Activated CD8-positive, alpha-beta memory T cell treated with anti-CD3 and anti-CD28 coated beads, Interleukin-2, amount 10 ng/mL, durations not matched to agents 7 days and 5 days (primary cell): ENCODE measurements at regions not wholly inside any gene's neighbourhood (a gene's known extent, or its start where the extent isn't known, plus 50 kb on each side); places are given as distances from the start of the nearest gene placed in this dataset.

Source experiments
- ATAC-seq: fragments of 150-1000 bp; cut with Tn5 transposase; one replicate; pipeline ENCODE4 v1.10.0; 2021; ENCODE audit warnings: moderate library complexity
- CTCF ChIA-PET: fragments of 350-600 bp; sonication (Branson Sonifier 250); formaldehyde crosslinking; loops from one replicate; lab custom pipeline; 2021; ENCODE audit warnings: antibody characterized with exemption; lab: Charles Lee
- DNase-seq: peaks from one replicate; pipeline ENCODE4 v3.0.0-alpha.2; 2020
- H3K27ac Mint-ChIP-seq: one replicate; pipeline ENCODE4 v1.8.0; 2021; ENCODE audit warnings: mild to moderate bottlenecking, mixed read lengths
- H3K27me3 Mint-ChIP-seq: one replicate; pipeline ENCODE4 v1.8.0; 2021; ENCODE audit warnings: mixed read lengths
- H3K36me3 Mint-ChIP-seq: one replicate; pipeline ENCODE4 v1.8.0; 2021; ENCODE audit warnings: mild to moderate bottlenecking, mixed read lengths
- H3K4me1 Mint-ChIP-seq: one replicate; pipeline ENCODE4 v1.8.0; 2021; ENCODE audit warnings: mixed read lengths
- H3K4me3 Mint-ChIP-seq: one replicate; pipeline ENCODE4 v1.8.0; 2021; ENCODE audit warnings: mild to moderate bottlenecking, moderate library complexity, mixed read lengths
- H3K9me3 Mint-ChIP-seq: one replicate; pipeline ENCODE4 v1.8.0; 2022; ENCODE audit warnings: low read depth, mixed read lengths

DNA sequence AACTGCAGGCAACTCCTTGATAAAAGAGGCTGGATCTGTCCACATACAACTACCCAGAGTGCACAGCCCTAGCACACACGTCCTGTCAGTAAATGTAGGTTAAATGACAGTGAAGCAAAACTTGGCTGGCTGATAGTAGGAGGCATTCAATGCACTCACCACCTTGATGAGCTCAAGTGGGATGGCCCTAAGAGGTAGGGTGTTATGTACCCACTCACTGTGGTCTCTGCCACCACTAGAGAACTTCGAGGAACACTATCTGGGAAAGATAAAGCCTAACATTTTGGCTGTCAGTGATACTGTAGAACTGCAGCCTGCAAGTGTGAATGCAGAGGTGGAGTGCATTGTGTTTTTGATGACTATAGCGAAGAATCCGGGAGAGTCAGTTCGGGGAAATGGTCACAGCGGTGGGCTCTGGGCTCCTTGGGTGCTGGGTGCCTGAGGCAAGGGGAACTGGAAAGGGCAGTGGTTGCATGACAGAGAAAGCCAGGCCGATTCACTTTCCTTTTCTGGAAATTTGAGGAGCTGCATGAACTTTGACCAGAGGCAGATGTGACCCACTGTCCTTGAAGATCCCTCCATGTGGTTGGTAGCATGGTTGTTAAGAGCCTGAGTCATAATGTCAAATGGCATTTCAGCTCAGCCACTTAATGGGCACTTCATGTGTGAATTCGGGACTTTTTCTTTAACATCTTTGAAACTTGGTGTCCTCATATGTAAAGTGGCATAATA is 93.1 kb upstream of the ZPBP start:
- ATAC-seq = no peak
- no peak overlapping the region for H3K27ac Mint-ChIP-seq
- CTCF ChIA-PET = no interaction called here

GRCh38 chr7:50185208-50185607 is 92.2 kb upstream of the ZPBP start:
- Mint-ChIP-seq H3K4me3 (no peak overlapping the region), H3K4me1 (peaks cover 5% of the 10 kb centered on the region), H3K27ac (no peak overlapping the region), H3K27me3 (peaks cover 8% of the 10 kb centered on the region), H3K36me3 (peaks cover 1% of the 10 kb centered on the region), H3K9me3 (no peaks in the 10 kb centered on the region)
- ATAC-seq (no peak), DNase-seq (no peak)
- CTCF ChIA-PET = no interaction called here

More for the DNA sequence above, 93.1 kb upstream of the ZPBP start:
- DNase-seq = no peak
- Mint-ChIP-seq H3K4me1 (peaks cover 5% of the 10 kb centered on the region), H3K4me3 (no peak overlapping the region), H3K36me3 (peaks cover 1% of the 10 kb centered on the region), H3K27me3 (peaks cover 11% of the 10 kb centered on the region), H3K9me3 (peaks cover 2% of the 10 kb centered on the region)

DNA sequence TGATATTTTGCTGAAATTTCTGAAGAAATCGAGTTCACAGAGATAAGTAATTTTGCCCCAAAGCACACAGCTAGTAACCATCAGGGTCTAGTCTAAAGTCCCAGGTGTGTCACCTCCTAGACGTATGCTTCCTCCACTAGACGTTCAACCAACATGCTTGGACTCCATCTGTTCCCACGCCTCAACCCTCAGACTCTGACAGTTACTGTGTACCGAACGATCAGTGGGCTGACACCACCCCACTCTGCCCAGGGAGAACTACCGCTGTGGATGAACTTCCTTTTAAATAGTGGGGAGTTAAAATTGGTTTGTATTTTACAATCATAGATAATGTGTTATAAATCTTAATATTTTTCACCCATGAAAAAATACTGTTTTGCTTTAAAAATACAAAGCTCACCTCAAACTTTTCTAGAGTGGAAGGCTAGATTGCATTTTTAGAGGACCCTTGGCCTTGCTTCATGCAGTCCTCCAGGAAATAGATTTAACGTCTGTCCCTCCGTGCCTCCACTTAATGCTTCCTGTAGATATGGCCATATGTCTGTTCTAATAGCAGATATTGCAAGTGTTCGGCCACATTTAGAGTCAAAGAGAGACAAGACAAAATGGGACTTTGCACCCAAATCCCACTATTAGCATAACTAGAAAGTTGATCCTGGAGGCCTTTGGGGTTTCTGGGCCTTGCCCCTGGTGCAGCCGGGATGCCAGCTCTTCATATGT is 91.4 kb upstream of the ZPBP start:
- Mint-ChIP-seq H3K9me3 (no peaks in the 10 kb centered on the region), H3K27me3 (peaks cover 13% of the 10 kb centered on the region), H3K4me3 (no peak overlapping the region), H3K36me3 (no peaks in the 10 kb centered on the region), H3K27ac (no peak overlapping the region), H3K4me1 (peaks cover 5% of the 10 kb centered on the region)
- DNase-seq = no peak
- ATAC-seq = no peak
- CTCF ChIA-PET = no interaction called here

DNA sequence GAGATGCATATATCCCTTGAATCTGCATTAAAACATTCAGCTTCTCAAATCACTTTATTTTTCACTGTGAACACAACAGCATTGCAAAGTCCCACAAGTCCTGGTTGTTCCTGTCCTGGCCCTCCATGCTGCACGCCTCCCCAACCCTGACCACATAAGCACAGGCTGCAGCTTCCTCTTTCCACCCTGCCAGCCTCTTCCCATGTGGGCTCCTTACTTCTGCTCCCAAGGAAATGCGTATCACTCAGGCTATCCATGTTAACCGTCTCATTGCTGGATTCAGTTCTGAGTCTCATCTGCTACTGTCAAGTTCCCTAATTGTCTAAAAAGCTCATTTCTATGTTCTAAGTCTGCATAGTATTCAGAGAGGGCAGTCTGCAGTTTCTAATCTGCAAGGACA is 89.7 kb upstream of the ZPBP start:
- CTCF ChIA-PET = interaction anchor here (1.1 to 1.4 kb wide), 2 partner anchors 9 to 23 kb away, joined by 3 to 4 read pairs; no protein-coding TSS in a partner anchor
- Mint-ChIP-seq H3K4me3 (no peak overlapping the region), H3K27me3 (peaks cover 16% of the 10 kb centered on the region), H3K27ac (no peak overlapping the region), H3K9me3 (no peaks in the 10 kb centered on the region), H3K4me1 (peaks cover 5% of the 10 kb centered on the region), H3K36me3 (no peaks in the 10 kb centered on the region)
- ATAC-seq (no peak), DNase-seq (no peak)

- H3K27ac Mint-ChIP-seq = no peak overlapping the region
- H3K4me3 Mint-ChIP-seq = no peak overlapping the region
- DNase-seq (no peak), ATAC-seq (no peak)
- H3K4me1 Mint-ChIP-seq = peaks cover 5% of the 10 kb centered on the region
- no peaks in the 10 kb centered on the region for H3K36me3 Mint-ChIP-seq
- H3K9me3 Mint-ChIP-seq = no peaks in the 10 kb centered on the region
- H3K27me3 Mint-ChIP-seq = peaks cover 19% of the 10 kb centered on the region
- CTCF ChIA-PET = no interaction called here
Measured at GRCh38 chr7:50181081-50181480, 88.0 kb upstream of the ZPBP start.

- no peaks in the 10 kb centered on the region for H3K9me3 Mint-ChIP-seq
- CTCF ChIA-PET = interaction anchor here (1.2 kb wide), 2 partner anchors 9 to 30 kb away, joined by 3 read pairs; no protein-coding TSS in a partner anchor
- H3K4me3 Mint-ChIP-seq = no peak overlapping the region
- DNase-seq = no peak
- H3K27ac Mint-ChIP-seq = no peak overlapping the region
- no peaks in the 10 kb centered on the region for H3K4me1 Mint-ChIP-seq
- H3K27me3 Mint-ChIP-seq = peaks cover 19% of the 10 kb centered on the region
- ATAC-seq = no peak
- H3K36me3 Mint-ChIP-seq = no peaks in the 10 kb centered on the region
Measured at GRCh38 chr7:50178166-50178565, 85.1 kb upstream of the ZPBP start.

DNA sequence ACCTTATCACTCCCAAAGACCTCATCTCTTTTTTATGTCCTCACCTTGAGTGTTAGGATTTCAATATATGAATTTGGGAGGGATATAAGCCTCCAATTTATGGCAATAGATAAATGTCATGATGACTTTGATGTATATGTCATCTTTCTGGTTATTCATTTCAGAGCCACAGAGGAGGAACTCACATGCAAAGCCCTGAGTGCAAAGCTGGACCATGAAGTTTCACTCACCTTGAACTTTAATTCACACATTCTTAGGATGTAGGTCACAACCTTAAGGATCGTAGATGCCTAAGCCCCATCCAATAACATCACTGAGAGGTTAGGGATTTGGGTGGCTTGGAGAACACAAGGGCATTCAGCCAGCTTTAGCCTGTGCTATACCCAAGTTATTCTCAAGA is 81.9 kb upstream of the ZPBP start:
- peaks cover 19% of the 10 kb centered on the region for H3K27me3 Mint-ChIP-seq
- no peaks in the 10 kb centered on the region for H3K4me1 Mint-ChIP-seq
- CTCF ChIA-PET = interaction anchor here (1.0 to 1.4 kb wide), 2 partner anchors 10 to 13 kb away, joined by 4 read pairs; no protein-coding TSS in a partner anchor
- no peak overlapping the region for H3K27ac Mint-ChIP-seq
- no peaks in the 10 kb centered on the region for H3K36me3 Mint-ChIP-seq
- no peak overlapping the region for H3K4me3 Mint-ChIP-seq
- DNase-seq (no peak), ATAC-seq (no peak)
- H3K9me3 Mint-ChIP-seq = no peaks in the 10 kb centered on the region

DNA sequence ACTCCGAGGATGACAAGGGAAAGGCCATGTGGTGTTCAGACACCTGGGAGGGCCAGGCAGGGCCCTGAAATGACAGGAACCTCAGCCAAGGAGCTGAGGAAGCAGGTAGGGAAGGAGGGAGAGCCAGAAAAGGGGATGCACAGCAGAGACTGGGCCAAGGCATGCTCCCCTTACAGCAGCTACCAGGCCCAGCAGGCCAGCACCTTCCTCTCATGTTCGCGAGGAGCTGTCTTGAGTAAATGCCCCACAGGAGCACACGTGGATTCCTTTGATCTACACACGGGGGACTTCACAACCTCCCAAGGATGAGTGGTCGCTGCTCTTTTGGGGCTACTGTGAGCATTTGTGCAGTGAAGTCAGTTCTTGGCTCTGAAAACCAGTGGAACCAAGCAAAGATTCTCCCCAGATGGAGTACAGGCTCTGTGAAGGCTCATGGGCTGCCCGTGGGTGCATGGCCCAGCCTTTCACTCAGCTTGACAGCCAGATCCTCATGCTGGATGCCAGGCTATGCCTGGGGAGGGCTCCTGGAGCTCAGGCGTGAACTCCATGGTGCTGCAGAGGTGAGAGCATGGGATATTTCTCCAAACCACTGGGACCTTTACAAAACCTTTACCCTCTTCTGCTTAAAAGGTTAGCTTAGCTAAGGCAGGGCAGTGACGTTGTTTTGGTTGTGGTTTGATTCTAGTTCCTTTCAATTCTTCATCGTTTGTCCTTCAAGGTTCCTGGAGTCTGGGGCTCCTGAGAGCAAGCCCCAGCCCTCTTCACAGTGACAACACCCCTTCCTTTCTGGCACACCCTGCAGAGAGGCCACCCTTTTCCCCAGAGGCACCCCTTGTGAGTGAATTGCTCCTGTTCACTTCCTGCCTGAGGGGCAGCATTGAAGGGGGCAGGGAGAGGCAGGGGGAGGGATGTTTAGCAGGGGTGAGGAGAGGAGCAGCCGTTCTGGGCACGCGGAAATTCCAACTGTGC is 74.2 kb upstream of the ZPBP start:
- Mint-ChIP-seq H3K9me3 (no peaks in the 10 kb centered on the region), H3K4me3 (no peak overlapping the region), H3K36me3 (no peaks in the 10 kb centered on the region), H3K27me3 (peaks cover 2% of the 10 kb centered on the region), H3K27ac (peak overlapping the region; percentile 72), H3K4me1 (peaks cover 52% of the 10 kb centered on the region)
- ATAC-seq = peak; percentile 45
- CTCF ChIA-PET = interaction anchor here (1.1 to 1.4 kb wide), 3 partner anchors 19 to 251 kb away, joined by 3 to 5 read pairs (median 3); no protein-coding TSS in a partner anchor
- DNase-seq = no peak

DNA sequence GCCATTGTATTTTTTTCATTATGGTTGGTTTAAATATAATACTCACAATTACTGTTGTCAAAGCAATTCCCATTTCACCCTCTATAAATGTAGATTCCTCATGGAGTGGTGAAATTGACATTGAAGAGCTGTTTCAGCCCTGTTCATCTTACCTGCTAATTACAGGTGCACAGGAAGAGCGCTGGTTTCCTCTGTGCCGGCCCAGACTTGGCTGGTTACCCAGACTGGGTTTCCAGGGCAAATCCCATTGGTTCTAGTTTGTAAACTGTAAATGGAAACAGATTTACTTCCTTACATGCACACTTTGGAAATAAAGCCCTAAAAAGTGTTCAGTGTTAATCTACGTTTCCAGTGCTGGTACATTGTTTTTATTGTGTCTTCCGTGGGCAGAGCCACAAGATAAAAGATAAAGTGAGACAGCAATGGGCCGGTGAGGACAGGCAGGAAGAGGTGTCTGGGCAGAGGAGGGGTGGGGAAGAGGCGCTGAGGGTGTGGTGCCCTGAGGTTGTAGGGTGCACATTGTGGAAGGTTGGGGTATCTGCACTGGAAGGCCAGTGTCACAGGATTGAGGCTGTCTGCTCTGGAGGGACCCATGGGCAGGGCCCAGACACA is 71.6 kb upstream of the ZPBP start:
- Mint-ChIP-seq H3K27me3 (no peaks in the 10 kb centered on the region), H3K9me3 (no peaks in the 10 kb centered on the region), H3K27ac (peak overlapping the region; percentile 81), H3K36me3 (no peaks in the 10 kb centered on the region), H3K4me3 (no peak overlapping the region), H3K4me1 (peaks cover 55% of the 10 kb centered on the region)
- CTCF ChIA-PET = interaction anchor here (1.0 to 1.3 kb wide), 3 partner anchors 10 to 253 kb away, joined by 4 to 5 read pairs (median 5); no protein-coding TSS in a partner anchor
- peak; percentile 64 for DNase-seq
- ATAC-seq = peak; percentile 78

DNA sequence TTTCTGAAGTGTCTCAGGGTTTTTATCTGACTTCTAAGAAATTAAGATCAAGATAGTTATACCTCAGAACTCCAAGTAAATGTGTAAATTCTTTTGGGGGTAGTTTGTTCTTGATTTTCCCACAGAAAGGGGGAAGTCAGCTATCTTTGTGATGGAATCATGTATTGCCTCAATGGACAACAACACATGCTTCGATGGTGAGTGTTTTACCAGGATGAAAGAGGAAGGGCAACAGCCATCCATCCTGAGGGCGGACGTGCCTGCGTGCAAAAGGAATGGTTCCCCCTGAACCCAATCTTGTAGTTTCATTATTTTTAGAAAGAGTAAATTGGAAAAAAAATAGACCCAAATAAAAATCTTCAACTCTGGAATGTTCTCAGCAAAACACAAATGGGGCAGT is 67.2 kb upstream of the ZPBP start:
- ATAC-seq (no peak), DNase-seq (no peak)
- no peaks in the 10 kb centered on the region for H3K27me3 Mint-ChIP-seq
- H3K4me1 Mint-ChIP-seq = peaks cover 40% of the 10 kb centered on the region
- H3K36me3 Mint-ChIP-seq = peaks cover 2% of the 10 kb centered on the region
- H3K9me3 Mint-ChIP-seq = no peaks in the 10 kb centered on the region
- CTCF ChIA-PET = no interaction called here
- no peak overlapping the region for H3K27ac Mint-ChIP-seq
- H3K4me3 Mint-ChIP-seq = no peak overlapping the region

DNA sequence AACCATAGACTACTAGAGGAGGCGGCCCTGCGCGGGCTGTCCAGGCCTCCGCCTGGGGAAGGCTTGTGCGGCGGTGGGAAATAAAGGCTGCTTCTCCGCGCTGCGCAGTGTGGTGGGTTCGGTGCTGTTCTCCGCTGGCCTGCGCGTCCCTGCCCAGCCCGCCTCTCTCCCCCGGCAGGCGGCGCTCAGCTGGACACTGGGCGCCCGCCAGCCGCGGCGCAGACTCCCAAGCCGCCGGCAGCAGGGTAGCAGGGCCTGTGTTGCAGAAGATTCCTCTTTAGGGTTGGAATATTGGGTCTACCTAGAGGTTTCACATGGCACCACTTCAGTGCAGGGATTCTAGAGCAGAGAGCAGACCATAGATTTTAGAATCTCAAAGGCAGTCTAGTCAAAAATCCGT is 66.1 kb upstream of the ZPBP start:
- DNase-seq (no peak), ATAC-seq (no peak)
- CTCF ChIA-PET = no interaction called here
- H3K27me3 Mint-ChIP-seq = no peaks in the 10 kb centered on the region
- no peaks in the 10 kb centered on the region for H3K9me3 Mint-ChIP-seq
- no peak overlapping the region for H3K27ac Mint-ChIP-seq
- no peak overlapping the region for H3K4me3 Mint-ChIP-seq
- H3K36me3 Mint-ChIP-seq = peaks cover 2% of the 10 kb centered on the region
- H3K4me1 Mint-ChIP-seq = peaks cover 30% of the 10 kb centered on the region

- DNase-seq (no peak), ATAC-seq (no peak)
- Mint-ChIP-seq H3K4me1 (peaks cover 18% of the 10 kb centered on the region), H3K27ac (peak overlapping the region; percentile 44), H3K9me3 (no peaks in the 10 kb centered on the region), H3K27me3 (no peaks in the 10 kb centered on the region), H3K36me3 (peaks cover 2% of the 10 kb centered on the region), H3K4me3 (no peak overlapping the region)
- CTCF ChIA-PET = interaction anchor here (0.6 to 2.7 kb wide), 6 partner anchors 15 to 985 kb away, joined by 3 to 8 read pairs (median 3); no protein-coding TSS in a partner anchor
Measured at GRCh38 chr7:50156706-50157105, 63.7 kb upstream of the ZPBP start.
